ENCODE measurements at regions not wholly inside any gene's neighbourhood (a gene's known extent, or its start where the extent isn't known, plus 50 kb on each side); places are given as distances from the start of the nearest gene placed in this dataset.

DNA sequence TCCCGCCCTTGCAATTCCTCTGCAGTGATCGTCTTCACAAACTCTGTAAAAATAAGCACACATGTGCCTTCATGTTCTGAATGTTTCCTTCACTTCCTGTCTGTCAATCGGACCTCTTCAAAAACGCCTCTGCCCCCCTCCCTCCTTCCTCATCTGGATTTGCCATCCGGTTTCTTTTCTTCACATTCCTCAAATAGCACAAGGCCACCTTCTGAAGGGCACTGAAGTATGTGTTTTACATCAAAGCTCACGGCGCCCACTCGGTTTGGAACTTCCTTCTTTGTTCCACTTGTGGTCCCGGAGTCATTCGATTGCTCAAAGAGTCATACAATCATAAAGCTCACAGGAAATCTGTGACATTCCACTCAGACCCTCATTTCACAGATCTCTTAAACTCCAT is 758.1 kb upstream of the SALL3 start:
- H2BK5ac ChIP-seq (ENCODE audit: low read depth, low read length, poor library complexity, severe bottlenecking), result no peak overlapping the region
- no peaks in the 10 kb centered on the region for H3K27me3 ChIP-seq (ENCODE audit: control insufficient read depth in 1 of 2, insufficient read depth in 1 of 2, low read length in 2 of 2)
- H3K4ac ChIP-seq (ENCODE audit: low read depth in 1 of 2, low read length in 2 of 2), result no peak overlapping the region
- no peak overlapping the region for H2BK15ac ChIP-seq (ENCODE audit: low read depth, poor library complexity, severe bottlenecking)
- no peak overlapping the region for H3K4me2 ChIP-seq (ENCODE audit: low read length, poor library complexity, severe bottlenecking)
- no peak overlapping the region for H3K18ac ChIP-seq (ENCODE audit: low read depth in 1 of 2, low read length in 2 of 2)
- no peak for DNase-seq
- no peak overlapping the region for H3K14ac ChIP-seq (ENCODE audit: low read length in 2 of 2)
- no peak overlapping the region for H4K8ac ChIP-seq (ENCODE audit: low read length)
- H3K27ac ChIP-seq (ENCODE audit: low read length, poor library complexity, severe bottlenecking), result no peak overlapping the region
- H3K9me3 ChIP-seq (ENCODE audit: control insufficient read depth, low read length), result peaks cover 14% of the 10 kb centered on the region
- H2BK12ac ChIP-seq (ENCODE audit: low read length in 2 of 2), result no peak overlapping the region
- H2AK5ac ChIP-seq (ENCODE audit: low read length, severe bottlenecking), result no peak overlapping the region
- H3K23ac ChIP-seq (ENCODE audit: low read length in 2 of 2), result no peak overlapping the region
- WGBS, result 56% methylated on average over 10 of the region's 10 CpGs
- no peaks in the 10 kb centered on the region for H3K36me3 ChIP-seq (ENCODE audit: control insufficient read depth in 1 of 2, insufficient read depth in 2 of 2, low read depth in 1 of 2, low read length in 2 of 2)
- no peaks in the 10 kb centered on the region for H3K4me1 ChIP-seq (ENCODE audit: control insufficient read depth, insufficient read depth, low read depth, low read length)
- no peaks in the 10 kb centered on the region for H3K79me1 ChIP-seq (replicated peaks; ENCODE audit: low read length, poor library complexity, severe bottlenecking)
- H3K4me3 ChIP-seq (ENCODE audit: insufficient read depth in 1 of 2, low read depth in 1 of 2, low read length in 2 of 2), result no peak overlapping the region
- H4K91ac ChIP-seq (ENCODE audit: low read length), result no peak overlapping the region
- no peak overlapping the region for H2BK120ac ChIP-seq (ENCODE audit: low read depth, low read length)
- no peak overlapping the region for H2AFZ ChIP-seq (ENCODE audit: low read depth, low read length)
- H3K9ac ChIP-seq (ENCODE audit: low read length), result no peak overlapping the region

DNA sequence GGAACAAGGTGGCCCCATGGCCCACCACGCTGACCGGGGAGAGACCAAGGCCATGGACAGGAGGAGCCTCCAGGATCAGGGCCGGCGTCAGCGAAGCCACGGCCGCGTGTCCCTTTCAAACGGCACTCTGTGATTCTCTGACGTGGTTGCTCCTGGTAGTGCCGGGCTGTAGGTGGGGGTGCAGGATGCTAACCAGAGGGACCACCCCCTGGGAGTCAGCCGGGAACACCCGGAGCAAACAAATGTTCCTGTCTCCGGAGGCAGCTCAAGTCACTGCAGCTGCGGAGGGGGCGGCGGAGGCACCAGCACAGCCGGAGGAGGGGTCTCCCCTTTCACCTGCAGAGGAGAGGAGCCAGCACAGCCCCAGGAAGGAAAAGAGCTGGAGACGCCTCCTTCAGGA is 750.6 kb upstream of the SALL3 start:
- Histone ChIP-seq H2BK120ac (ENCODE audit: low read depth, low read length) (no peak overlapping the region), H3K36me3 (ENCODE audit: control insufficient read depth in 1 of 2, insufficient read depth in 2 of 2, low read depth in 1 of 2, low read length in 2 of 2) (no peaks in the 10 kb centered on the region), H2BK5ac (ENCODE audit: low read depth, low read length, poor library complexity, severe bottlenecking) (no peak overlapping the region), H3K14ac (ENCODE audit: low read length in 2 of 2) (no peak overlapping the region), H2BK15ac (ENCODE audit: low read depth, poor library complexity, severe bottlenecking) (no peak overlapping the region), H3K27me3 (ENCODE audit: control insufficient read depth in 1 of 2, insufficient read depth in 1 of 2, low read length in 2 of 2) (no peaks in the 10 kb centered on the region), H2AK5ac (ENCODE audit: low read length, severe bottlenecking) (no peak overlapping the region), H3K79me1 (replicated peaks; ENCODE audit: low read length, poor library complexity, severe bottlenecking) (no peaks in the 10 kb centered on the region), H3K4me3 (ENCODE audit: insufficient read depth in 1 of 2, low read depth in 1 of 2, low read length in 2 of 2) (no peak overlapping the region), H4K91ac (ENCODE audit: low read length) (no peak overlapping the region), H3K4ac (ENCODE audit: low read depth in 1 of 2, low read length in 2 of 2) (no peak overlapping the region), H3K9me3 (ENCODE audit: control insufficient read depth, low read length) (peaks cover 11% of the 10 kb centered on the region), H2AFZ (ENCODE audit: low read depth, low read length) (no peak overlapping the region), H3K18ac (ENCODE audit: low read depth in 1 of 2, low read length in 2 of 2) (no peak overlapping the region), H2BK12ac (ENCODE audit: low read length in 2 of 2) (no peak overlapping the region), H4K8ac (ENCODE audit: low read length) (no peak overlapping the region), H3K4me2 (ENCODE audit: low read length, poor library complexity, severe bottlenecking) (no peak overlapping the region), H3K27ac (ENCODE audit: low read length, poor library complexity, severe bottlenecking) (no peak overlapping the region), H3K4me1 (ENCODE audit: control insufficient read depth, insufficient read depth, low read depth, low read length) (no peaks in the 10 kb centered on the region), H3K23ac (ENCODE audit: low read length in 2 of 2) (no peak overlapping the region), H3K9ac (ENCODE audit: low read length) (no peak overlapping the region)
- DNase-seq, result no peak
- 51% methylated on average over 17 of the region's 19 CpGs for WGBS

- Histone ChIP-seq H3K9me3 (ENCODE audit: control insufficient read depth, low read length) (peaks cover 11% of the 10 kb centered on the region), H3K23ac (ENCODE audit: low read length in 2 of 2) (no peak overlapping the region), H2BK120ac (ENCODE audit: low read depth, low read length) (no peak overlapping the region), H3K27ac (ENCODE audit: low read length, poor library complexity, severe bottlenecking) (no peak overlapping the region), H2BK12ac (ENCODE audit: low read length in 2 of 2) (no peak overlapping the region), H3K4me2 (ENCODE audit: low read length, poor library complexity, severe bottlenecking) (no peak overlapping the region), H3K36me3 (ENCODE audit: control insufficient read depth in 1 of 2, insufficient read depth in 2 of 2, low read depth in 1 of 2, low read length in 2 of 2) (no peaks in the 10 kb centered on the region), H3K79me1 (replicated peaks; ENCODE audit: low read length, poor library complexity, severe bottlenecking) (no peaks in the 10 kb centered on the region), H3K4me1 (ENCODE audit: control insufficient read depth, insufficient read depth, low read depth, low read length) (no peaks in the 10 kb centered on the region), H2BK15ac (ENCODE audit: low read depth, poor library complexity, severe bottlenecking) (no peak overlapping the region), H4K91ac (ENCODE audit: low read length) (no peak overlapping the region), H3K4ac (ENCODE audit: low read depth in 1 of 2, low read length in 2 of 2) (no peak overlapping the region), H3K4me3 (ENCODE audit: insufficient read depth in 1 of 2, low read depth in 1 of 2, low read length in 2 of 2) (no peak overlapping the region), H2AFZ (ENCODE audit: low read depth, low read length) (no peak overlapping the region), H3K14ac (ENCODE audit: low read length in 2 of 2) (no peak overlapping the region), H3K27me3 (ENCODE audit: control insufficient read depth in 1 of 2, insufficient read depth in 1 of 2, low read length in 2 of 2) (no peaks in the 10 kb centered on the region), H3K9ac (ENCODE audit: low read length) (no peak overlapping the region), H4K8ac (ENCODE audit: low read length) (no peak overlapping the region), H2BK5ac (ENCODE audit: low read depth, low read length, poor library complexity, severe bottlenecking) (no peak overlapping the region), H2AK5ac (ENCODE audit: low read length, severe bottlenecking) (no peak overlapping the region), H3K18ac (ENCODE audit: low read depth in 1 of 2, low read length in 2 of 2) (no peak overlapping the region)
- 62% methylated on average over 4 of the region's 4 CpGs for WGBS
- no peak for DNase-seq
These were observed 748.7 kb upstream of the SALL3 start for GRCh38 chr18:78230911-78231310.

DNA sequence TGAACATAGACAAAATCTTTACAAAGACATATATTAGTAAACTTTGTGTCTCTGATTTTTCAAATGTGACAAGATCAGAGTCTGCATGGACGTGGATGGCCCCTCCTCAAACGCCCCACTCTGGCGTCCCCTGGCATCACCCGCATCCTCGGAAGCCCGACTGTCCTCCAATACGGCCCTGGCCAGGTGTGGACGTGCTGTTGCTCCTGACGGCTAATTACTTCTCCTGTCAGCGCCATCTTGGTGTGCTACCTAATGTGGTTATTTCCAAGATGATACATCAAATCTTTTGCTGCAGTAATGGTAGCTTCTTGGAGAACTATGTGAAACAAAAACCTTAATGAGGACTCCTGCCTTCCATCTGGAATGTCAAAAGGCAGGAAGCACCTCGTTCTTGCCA is 747.4 kb upstream of the SALL3 start:
- no peaks in the 10 kb centered on the region for H3K27me3 ChIP-seq (ENCODE audit: control insufficient read depth in 1 of 2, insufficient read depth in 1 of 2, low read length in 2 of 2)
- no peak overlapping the region for H3K27ac ChIP-seq (ENCODE audit: low read length, poor library complexity, severe bottlenecking)
- no peak overlapping the region for H3K4me2 ChIP-seq (ENCODE audit: low read length, poor library complexity, severe bottlenecking)
- H3K9me3 ChIP-seq (ENCODE audit: control insufficient read depth, low read length), result peaks cover 3% of the 10 kb centered on the region
- no peak overlapping the region for H2BK15ac ChIP-seq (ENCODE audit: low read depth, poor library complexity, severe bottlenecking)
- no peak for DNase-seq
- no peak overlapping the region for H3K4me3 ChIP-seq (ENCODE audit: insufficient read depth in 1 of 2, low read depth in 1 of 2, low read length in 2 of 2)
- no peak overlapping the region for H2AK5ac ChIP-seq (ENCODE audit: low read length, severe bottlenecking)
- no peaks in the 10 kb centered on the region for H3K79me1 ChIP-seq (replicated peaks; ENCODE audit: low read length, poor library complexity, severe bottlenecking)
- H3K18ac ChIP-seq (ENCODE audit: low read depth in 1 of 2, low read length in 2 of 2), result no peak overlapping the region
- H4K8ac ChIP-seq (ENCODE audit: low read length), result no peak overlapping the region
- H2BK12ac ChIP-seq (ENCODE audit: low read length in 2 of 2), result no peak overlapping the region
- H2AFZ ChIP-seq (ENCODE audit: low read depth, low read length), result no peak overlapping the region
- WGBS, result 68% methylated on average over 11 of the region's 11 CpGs
- H4K91ac ChIP-seq (ENCODE audit: low read length), result no peak overlapping the region
- H2BK5ac ChIP-seq (ENCODE audit: low read depth, low read length, poor library complexity, severe bottlenecking), result no peak overlapping the region
- no peaks in the 10 kb centered on the region for H3K4me1 ChIP-seq (ENCODE audit: control insufficient read depth, insufficient read depth, low read depth, low read length)
- H2BK120ac ChIP-seq (ENCODE audit: low read depth, low read length), result no peak overlapping the region
- H3K23ac ChIP-seq (ENCODE audit: low read length in 2 of 2), result no peak overlapping the region
- H3K4ac ChIP-seq (ENCODE audit: low read depth in 1 of 2, low read length in 2 of 2), result no peak overlapping the region
- H3K14ac ChIP-seq (ENCODE audit: low read length in 2 of 2), result no peak overlapping the region
- no peak overlapping the region for H3K9ac ChIP-seq (ENCODE audit: low read length)
- no peaks in the 10 kb centered on the region for H3K36me3 ChIP-seq (ENCODE audit: control insufficient read depth in 1 of 2, insufficient read depth in 2 of 2, low read depth in 1 of 2, low read length in 2 of 2)

All from mesenchymal stem cell (in vitro differentiated cells and primary cell).